GM19351 (cell line): ENCODE measurements at regions not wholly inside any gene's neighbourhood (a gene's known extent, or its start where the extent isn't known, plus 50 kb on each side); places are given as distances from the start of the nearest gene placed in this dataset.
"Not testable (repeated sequence)": the region's sequence is repeated elsewhere in the genome, so short reads cannot be mapped to it uniquely, and the experiment has no call there.

Source experiments
- ATAC-seq: cut with Tn5 transposase; IDR thresholded peaks from one replicate; pipeline ENCODE4 v1.9.1; 2021; ENCODE audit warnings: mild to moderate bottlenecking, moderate library complexity; ENCODE audit not compliant: unreplicated experiment

GRCh38 chr3:64392001-64392400 lies 166.7 kb upstream of the PRICKLE2 start:
- no peak for ATAC-seq

GRCh38 chr3:64390893-64391292 lies 165.6 kb upstream of the PRICKLE2 start:
- ATAC-seq, result no peak

DNA sequence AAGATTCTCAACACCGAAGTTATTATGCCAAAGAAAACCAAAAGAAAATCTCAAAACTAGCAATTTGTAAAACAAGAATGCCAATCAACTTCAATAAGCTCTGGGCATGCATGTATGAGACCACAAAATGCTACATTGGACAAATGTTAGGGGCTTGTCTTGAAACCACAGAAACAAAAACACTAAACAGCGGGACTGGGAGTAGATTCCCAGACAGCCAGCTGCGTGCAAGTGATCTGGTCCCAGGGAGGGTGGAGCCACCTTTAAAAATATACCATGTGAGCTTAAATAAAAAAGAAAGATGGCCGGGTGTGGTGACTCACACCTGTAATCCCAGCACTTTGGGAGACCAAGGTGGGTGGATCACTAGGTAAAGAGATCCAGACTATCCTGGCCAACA lies 163.6 kb upstream of the PRICKLE2 start:
- no peak for ATAC-seq

DNA sequence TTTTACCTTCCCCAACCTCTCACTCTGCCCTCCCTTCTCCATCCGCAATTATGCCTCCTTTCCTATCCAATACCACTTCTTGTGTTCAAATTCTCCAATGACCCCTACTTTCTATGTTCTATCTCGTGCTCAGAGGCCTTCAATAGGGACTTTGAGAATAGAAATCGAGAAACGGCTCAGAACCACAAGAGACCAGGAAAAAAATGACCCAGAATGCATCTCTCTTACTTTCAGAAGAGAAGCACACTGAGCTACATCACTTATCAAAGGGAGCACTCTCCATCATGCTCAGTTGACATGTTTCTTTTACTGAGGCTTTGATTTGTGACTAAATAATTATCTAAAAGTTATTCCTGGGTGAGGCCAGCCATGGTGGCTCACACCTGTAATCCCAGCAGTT lies 162.4 kb upstream of the PRICKLE2 start:
- ATAC-seq, result no peak

DNA sequence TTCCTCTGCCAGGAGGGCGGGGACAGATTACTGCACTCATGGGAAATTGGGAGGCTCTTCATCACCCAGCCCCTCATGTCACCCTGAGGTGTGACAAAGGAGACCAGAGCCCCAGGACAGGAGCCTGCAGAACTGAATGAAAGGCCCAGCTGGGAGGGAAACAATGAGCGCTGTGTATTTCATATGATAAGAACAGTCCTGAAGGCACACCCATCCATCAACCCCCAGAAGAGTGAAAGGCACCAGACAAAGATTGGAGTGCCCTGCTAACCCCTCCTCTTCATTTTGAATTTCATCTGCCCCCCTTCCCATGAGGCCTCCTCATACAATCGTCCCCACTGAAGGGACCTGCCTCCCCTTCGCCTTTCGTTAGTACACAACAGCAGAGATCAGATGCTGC lies 160.0 kb upstream of the PRICKLE2 start:
- ATAC-seq, result no peak

DNA sequence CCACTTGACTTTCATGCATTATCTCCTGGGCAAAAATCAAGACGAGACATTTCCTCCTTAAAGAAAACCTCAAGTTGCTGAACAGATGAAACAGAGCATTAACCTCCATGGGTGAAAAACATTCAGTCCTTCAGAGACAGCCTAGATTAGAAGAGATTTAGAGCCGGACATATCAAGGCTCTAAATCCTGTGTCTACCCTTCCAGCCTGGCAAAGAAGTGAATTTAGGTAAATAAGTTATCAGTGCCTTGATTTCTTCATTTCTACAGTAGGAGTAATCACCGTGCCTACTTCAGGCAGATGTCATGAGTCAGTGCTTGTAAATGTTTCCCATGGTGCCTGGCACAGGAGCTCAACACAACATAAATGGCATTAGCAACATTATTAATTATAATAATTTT lies 159.3 kb upstream of the PRICKLE2 start:
- no peak for ATAC-seq

DNA sequence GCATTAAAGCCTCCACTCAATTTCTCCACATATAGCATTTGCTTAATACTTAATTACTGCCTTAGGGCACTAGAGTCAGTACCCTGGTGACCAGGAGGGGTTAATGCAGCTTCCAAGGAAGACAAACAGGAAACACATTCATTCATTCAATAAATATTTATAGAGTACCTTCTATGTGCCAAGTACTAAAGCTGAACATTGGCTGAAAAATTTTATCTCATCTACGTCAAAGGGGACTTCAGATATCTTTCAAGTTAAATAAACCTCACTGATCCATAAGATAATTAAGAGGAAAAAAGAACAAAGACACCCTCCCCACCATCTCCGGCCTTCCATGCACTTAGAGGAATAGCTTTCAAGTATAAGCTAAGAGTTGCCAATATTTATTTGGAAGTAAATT lies 156.9 kb upstream of the PRICKLE2 start:
- no peak for ATAC-seq

DNA sequence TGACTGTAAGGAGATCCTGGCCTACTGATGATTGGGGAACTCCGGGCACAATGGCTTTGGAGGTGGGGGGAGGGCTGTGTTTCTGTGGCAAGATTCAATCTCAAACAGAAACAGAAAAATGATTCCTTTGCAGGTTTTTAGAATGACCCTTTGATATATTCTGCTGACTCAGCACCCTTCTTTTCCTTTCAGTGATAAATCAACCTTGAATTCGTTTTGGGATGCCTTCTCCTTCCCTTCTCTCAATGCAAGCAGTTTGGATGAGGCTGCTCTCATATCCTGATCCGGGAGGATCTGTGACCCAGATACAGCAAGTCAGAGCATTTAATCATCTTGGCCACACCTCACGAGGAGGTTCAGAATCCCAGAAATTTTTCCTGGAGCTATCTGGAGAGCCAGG lies 156.1 kb upstream of the PRICKLE2 start:
- no peak for ATAC-seq

- no peak for ATAC-seq
Measured at GRCh38 chr3:64380546-64380945, 155.3 kb upstream of the PRICKLE2 start.

- ATAC-seq, result no peak
Measured at GRCh38 chr3:64379221-64379620, 154.0 kb upstream of the PRICKLE2 start.

DNA sequence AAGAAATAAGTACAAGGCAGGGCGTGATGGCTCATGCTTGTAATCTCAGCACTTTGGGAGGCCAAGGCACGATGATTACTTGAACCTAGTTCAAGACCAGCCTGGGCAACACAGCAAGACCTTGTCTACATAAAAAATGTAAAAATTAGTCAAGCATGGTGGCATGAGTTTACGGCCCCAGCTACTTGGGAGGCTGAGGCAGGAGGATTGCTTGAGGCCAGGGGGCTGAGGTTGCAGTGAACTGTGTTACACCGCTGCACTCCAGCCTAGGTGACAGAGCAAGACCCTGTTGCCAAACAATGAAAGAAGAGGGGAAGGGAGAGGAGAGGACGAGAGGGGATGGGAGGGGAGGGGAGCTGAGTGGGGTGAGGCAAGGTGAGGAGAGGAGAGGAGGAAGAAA lies 152.7 kb upstream of the PRICKLE2 start:
- ATAC-seq, result no peak

GRCh38 chr3:64375737-64376136 lies 150.5 kb upstream of the PRICKLE2 start:
- ATAC-seq, result no peak

DNA sequence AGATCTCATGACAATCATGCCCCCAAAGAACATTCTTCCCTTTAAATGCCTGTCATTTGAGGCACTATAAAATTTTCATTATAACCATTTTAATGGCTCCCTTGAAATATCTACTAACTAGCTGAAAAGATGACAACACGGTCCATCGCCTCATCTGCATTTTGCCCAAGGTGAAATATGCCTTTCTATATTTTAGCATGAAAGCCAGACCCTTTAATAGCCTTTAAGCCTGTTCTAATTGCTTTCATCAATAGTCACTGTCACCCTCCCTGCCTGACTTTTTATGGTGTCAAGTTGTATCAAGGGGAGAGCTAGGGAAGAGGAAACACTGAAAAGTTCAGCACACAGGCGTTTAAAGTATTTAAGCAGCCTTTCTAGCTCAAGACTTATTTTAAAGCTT lies 144.1 kb upstream of the PRICKLE2 start:
- no peak for ATAC-seq

DNA sequence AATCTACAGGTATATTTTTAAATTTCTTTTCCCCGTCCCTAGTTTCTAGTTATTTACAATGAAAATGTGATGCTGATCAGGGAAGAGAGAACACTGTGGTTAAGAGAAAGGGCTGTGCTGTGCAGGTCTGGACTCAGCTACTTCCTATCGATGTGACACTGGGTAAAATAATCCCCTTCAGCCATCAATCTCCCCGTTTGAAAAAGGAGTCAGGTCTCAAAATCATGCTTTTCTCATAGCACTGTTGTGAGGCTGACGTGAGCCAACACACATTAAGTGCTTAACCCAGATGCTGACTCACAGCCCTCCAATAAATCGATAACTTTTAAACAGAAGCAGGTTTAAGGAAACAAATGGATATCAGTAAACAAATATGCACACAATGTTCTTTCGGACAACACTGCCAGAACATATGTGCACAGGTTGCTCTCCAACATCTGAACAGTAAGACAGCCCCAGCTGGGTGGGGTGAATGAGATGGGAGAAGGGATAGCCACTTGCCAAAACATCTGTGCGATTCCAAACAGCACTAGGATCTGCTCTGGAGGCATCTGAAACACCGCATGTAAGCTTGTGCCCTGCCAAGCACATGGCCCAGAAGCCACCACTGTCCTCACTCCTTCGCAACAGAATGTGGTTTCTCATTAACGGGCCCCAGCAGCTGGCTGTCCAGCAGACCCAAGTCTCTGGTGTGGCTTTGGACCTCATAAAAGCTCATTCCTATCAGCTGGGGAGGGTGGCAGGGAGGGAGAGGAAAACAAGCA lies 143.2 kb upstream of the PRICKLE2 start:
- no peak for ATAC-seq

DNA sequence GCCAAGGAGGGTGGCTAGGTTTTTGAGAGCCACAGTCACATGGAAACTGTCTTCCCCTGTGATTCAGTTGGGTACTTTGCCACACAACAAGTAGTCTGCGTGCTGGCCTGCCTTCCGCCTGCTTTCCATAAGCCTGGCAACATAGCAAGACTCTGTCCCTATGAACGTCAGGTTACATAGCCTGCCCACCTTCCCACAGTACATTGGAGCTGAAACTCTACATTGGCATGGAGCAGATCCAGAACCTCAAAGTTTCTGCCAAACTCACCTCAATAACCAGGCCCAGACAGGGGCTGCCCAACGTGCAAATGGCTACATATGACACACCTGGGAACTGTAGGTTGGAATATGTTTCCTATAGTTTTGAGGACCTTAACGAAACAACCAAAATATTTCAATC lies 140.6 kb upstream of the PRICKLE2 start:
- ATAC-seq, result no peak

DNA sequence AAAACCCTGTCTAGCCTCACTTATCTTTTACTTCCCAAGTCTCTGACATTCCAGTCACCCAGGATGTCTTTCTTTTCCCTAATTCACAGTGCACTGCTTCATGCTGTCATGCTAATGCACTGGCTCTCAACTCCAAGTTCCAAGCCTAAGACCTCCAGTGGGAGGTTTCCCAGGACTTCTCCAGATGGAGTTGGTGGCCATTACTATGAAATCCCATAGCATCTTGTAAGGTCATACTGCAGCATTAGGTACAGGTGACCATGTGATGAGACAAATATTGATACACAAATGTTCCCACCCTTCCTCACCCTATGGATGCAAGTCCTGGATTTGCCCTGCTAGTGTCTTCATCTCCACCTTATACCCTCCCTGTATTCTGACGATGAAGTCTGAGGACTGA lies 138.6 kb upstream of the PRICKLE2 start:
- no peak for ATAC-seq

- ATAC-seq, result no peak
Measured at GRCh38 chr3:64361962-64362735, 136.9 kb upstream of the PRICKLE2 start.

- not testable (repeated sequence) for ATAC-seq
Measured at GRCh38 chr3:64361036-64361435, 135.8 kb upstream of the PRICKLE2 start.

- ATAC-seq, result no peak
Measured at GRCh38 chr3:64360280-64360679, 135.0 kb upstream of the PRICKLE2 start.

- ATAC-seq, result no peak
Measured at GRCh38 chr3:64359735-64360134, 134.5 kb upstream of the PRICKLE2 start.

- no peak for ATAC-seq
Measured at GRCh38 chr3:64358853-64359252, 133.6 kb upstream of the PRICKLE2 start.

- no peak for ATAC-seq
Measured at GRCh38 chr3:64358176-64358575, 132.9 kb upstream of the PRICKLE2 start.
